ENCODE measurements at regions not wholly inside any gene's neighbourhood (a gene's known extent, or its start where the extent isn't known, plus 50 kb on each side); places are given as distances from the start of the nearest gene placed in this dataset.
A peak's percentile ranks its signal among the peaks of the same experiment; 100 is the strongest.

DNA sequence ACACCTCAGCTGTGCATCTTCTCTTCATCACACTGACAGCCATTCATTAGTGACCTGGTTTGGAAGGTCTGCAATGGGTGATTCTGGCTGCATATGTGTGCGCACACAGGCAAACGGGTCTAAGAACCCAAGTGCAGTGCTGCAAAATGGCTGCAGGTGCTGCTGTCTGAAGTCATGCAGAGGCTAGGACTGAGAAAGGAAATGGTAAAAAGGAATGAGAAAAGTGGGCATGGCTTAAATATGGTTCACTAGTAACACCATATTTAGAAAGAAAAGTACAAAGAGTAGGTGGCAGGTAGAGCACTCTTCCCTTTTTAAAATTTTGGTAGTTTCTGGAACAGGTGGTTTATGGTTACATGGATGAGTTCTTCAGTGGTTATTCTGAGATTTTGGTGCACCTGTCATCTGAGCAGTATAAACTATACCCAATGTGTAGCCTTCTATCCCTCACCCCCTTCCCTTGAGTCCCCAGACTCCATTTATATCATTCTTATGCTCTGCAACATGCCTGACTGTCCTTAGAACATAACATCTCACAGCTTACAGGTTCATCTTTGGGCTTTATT lies 78.4 kb downstream of the CCNG2 start:
- TF ChIP-seq, protein P1, sequence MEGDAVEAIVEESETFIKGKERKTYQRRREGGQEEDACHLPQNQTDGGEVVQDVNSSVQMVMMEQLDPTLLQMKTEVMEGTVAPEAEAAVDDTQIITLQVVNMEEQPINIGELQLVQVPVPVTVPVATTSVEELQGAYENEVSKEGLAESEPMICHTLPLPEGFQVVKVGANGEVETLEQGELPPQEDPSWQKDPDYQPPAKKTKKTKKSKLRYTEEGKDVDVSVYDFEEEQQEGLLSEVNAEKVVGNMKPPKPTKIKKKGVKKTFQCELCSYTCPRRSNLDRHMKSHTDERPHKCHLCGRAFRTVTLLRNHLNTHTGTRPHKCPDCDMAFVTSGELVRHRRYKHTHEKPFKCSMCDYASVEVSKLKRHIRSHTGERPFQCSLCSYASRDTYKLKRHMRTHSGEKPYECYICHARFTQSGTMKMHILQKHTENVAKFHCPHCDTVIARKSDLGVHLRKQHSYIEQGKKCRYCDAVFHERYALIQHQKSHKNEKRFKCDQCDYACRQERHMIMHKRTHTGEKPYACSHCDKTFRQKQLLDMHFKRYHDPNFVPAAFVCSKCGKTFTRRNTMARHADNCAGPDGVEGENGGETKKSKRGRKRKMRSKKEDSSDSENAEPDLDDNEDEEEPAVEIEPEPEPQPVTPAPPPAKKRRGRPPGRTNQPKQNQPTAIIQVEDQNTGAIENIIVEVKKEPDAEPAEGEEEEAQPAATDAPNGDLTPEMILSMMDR (conservative IDR thresholded peaks at IDR 0.05), result no peak
- peaks cover 55% of the 10 kb centered on the region for H3K27me3 Mint-ChIP-seq (ENCODE audit: low read depth)
- no peaks in the 10 kb centered on the region for H3K4me1 Mint-ChIP-seq
- H3K4me3 Mint-ChIP-seq, result no peak overlapping the region
- H3K9me3 Mint-ChIP-seq, result no peaks in the 10 kb centered on the region
- no peak for DNase-seq (ENCODE audit: low read depth, low spot score)
- no peaks in the 10 kb centered on the region for H3K36me3 Mint-ChIP-seq (ENCODE audit: low read depth)
- H3K27ac Mint-ChIP-seq (ENCODE audit: unreplicated experiment), result no peak overlapping the region

GRCh38 chr4:77236806-77237205 lies 79.8 kb downstream of the CCNG2 start:
- Mint-ChIP-seq H3K36me3 (ENCODE audit: low read depth) (no peaks in the 10 kb centered on the region), H3K4me1 (no peaks in the 10 kb centered on the region), H3K4me3 (no peak overlapping the region), H3K27ac (ENCODE audit: unreplicated experiment) (no peak overlapping the region), H3K9me3 (no peaks in the 10 kb centered on the region), H3K27me3 (ENCODE audit: low read depth) (peaks cover 65% of the 10 kb centered on the region)
- no peak for DNase-seq (ENCODE audit: low read depth, low spot score)
- TF ChIP-seq, protein P1 (conservative IDR thresholded peaks at IDR 0.05), result no peak

DNA sequence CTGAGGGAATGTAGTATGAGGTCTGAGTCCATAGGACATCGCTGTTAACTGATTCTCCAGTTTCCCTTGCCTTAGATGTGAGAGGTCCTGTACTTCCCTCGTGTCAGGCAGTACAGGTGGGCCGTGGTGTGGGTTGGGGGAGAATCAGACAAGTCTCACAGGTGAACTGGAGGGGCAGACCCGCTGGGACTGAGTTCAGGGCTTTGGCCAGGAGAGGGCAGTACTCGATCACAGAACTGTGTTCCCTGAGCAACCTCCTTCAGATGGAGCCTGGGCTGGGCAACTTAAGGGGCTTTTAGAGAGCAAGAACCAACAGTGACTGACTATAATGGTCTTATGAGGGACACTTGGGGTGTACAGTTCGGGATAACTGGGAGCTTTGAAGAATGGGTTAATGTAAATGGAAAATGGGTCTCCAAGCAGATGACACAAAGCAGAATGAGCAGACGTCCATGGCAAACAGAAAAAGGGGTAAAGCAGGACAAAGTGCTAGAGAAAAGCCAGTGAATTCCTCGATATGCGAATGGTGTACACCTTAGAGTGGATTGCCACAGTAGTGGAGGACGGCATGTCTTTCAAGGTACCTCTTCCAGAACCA lies 83.6 kb downstream of the CCNG2 start:
- DNase-seq (ENCODE audit: low read depth, low spot score), result peak; percentile 75
- peaks cover 57% of the 10 kb centered on the region for H3K27me3 Mint-ChIP-seq (ENCODE audit: low read depth)
- peaks cover 3% of the 10 kb centered on the region for H3K9me3 Mint-ChIP-seq
- TF ChIP-seq, protein P1 (conservative IDR thresholded peaks at IDR 0.05), result peak; percentile 85
- no peak overlapping the region for H3K27ac Mint-ChIP-seq (ENCODE audit: unreplicated experiment)
- no peaks in the 10 kb centered on the region for H3K36me3 Mint-ChIP-seq (ENCODE audit: low read depth)
- H3K4me1 Mint-ChIP-seq, result no peaks in the 10 kb centered on the region
- no peak overlapping the region for H3K4me3 Mint-ChIP-seq

GRCh38 chr4:77248805-77249204 lies 91.8 kb downstream of the CCNG2 start:
- TF ChIP-seq, protein P1 (conservative IDR thresholded peaks at IDR 0.05), result no peak
- Mint-ChIP-seq H3K27me3 (ENCODE audit: low read depth) (peaks cover 35% of the 10 kb centered on the region), H3K36me3 (ENCODE audit: low read depth) (no peaks in the 10 kb centered on the region), H3K4me1 (no peaks in the 10 kb centered on the region), H3K27ac (ENCODE audit: unreplicated experiment) (no peak overlapping the region), H3K9me3 (peaks cover 3% of the 10 kb centered on the region), H3K4me3 (no peak overlapping the region)
- DNase-seq (ENCODE audit: low read depth, low spot score), result no peak

- Mint-ChIP-seq H3K36me3 (ENCODE audit: low read depth) (no peaks in the 10 kb centered on the region), H3K27me3 (ENCODE audit: low read depth) (peaks cover 47% of the 10 kb centered on the region), H3K27ac (ENCODE audit: unreplicated experiment) (no peak overlapping the region), H3K9me3 (peaks cover 6% of the 10 kb centered on the region), H3K4me3 (no peak overlapping the region), H3K4me1 (no peaks in the 10 kb centered on the region)
- TF ChIP-seq, protein P1 (conservative IDR thresholded peaks at IDR 0.05), result no peak
- DNase-seq (ENCODE audit: low read depth, low spot score), result no peak
Measured at GRCh38 chr4:77251751-77252150, 94.7 kb downstream of the CCNG2 start.
